ENCODE measurements at regions not wholly inside any gene's neighbourhood (a gene's known extent, or its start where the extent isn't known, plus 50 kb on each side); places are given as distances from the start of the nearest gene placed in this dataset.

GRCh38 chr13:74576420-74576819 lies 442.2 kb upstream of the KLF12 start:
- Histone ChIP-seq H3K79me2 (ENCODE audit: control insufficient read depth, insufficient read depth, low read length) (no peaks in the 10 kb centered on the region), H4K20me1 (replicated peaks; ENCODE audit: control insufficient read depth, insufficient read depth, low read length) (no peaks in the 10 kb centered on the region), H3K4me3 (no peak overlapping the region), H3K4me2 (ENCODE audit: insufficient read depth, low read length) (no peak overlapping the region), H3K27me3 (ENCODE audit: control insufficient read depth in 2 of 2, insufficient read depth in 2 of 2, low read length in 2 of 2) (no peaks in the 10 kb centered on the region), H3K36me3 (ENCODE audit: control insufficient read depth, insufficient read depth, low read length) (no peaks in the 10 kb centered on the region), H3K9me1 (ENCODE audit: control insufficient read depth, insufficient read depth, low read length) (no peaks in the 10 kb centered on the region), H3K9me3 (replicated peaks; ENCODE audit: control insufficient read depth, insufficient read depth, low read depth, low read length) (no peaks in the 10 kb centered on the region), H3K9ac (ENCODE audit: insufficient read depth in 1 of 2, low read depth in 2 of 2, low read length in 2 of 2) (no peak overlapping the region), H3K4me1 (replicated peaks in 1 of 2; ENCODE audit: control insufficient read depth in 2 of 2, insufficient read depth in 2 of 2, low read length in 2 of 2) (no peaks in the 10 kb centered on the region; a peak in 1 of 5 replicates), H2AFZ (ENCODE audit: low read depth, low read length) (no peak overlapping the region), H3K27ac (ENCODE audit: extremely low read depth, low read depth, low read length) (no peak overlapping the region)
- no TSS peak for BruUV-seq (replicated peaks)
- CTCF ChIA-PET (ENCODE audit: low intra/inter-chr PET ratio), result no interaction called here
- WGBS (ENCODE audit: insufficient coverage, low coverage, missing lambda C conversion rate), result 2% methylated on average over 5 of the region's 5 CpGs
- intact Hi-C loops (cut with micrococcal nuclease), result no loop called here
- no peak for FAIRE-seq
- ATAC-seq, result no peak
- in situ Hi-C loops (cut with MboI), result no loop called here
- TF ChIP-seq ZNF444 (CRISPR knock-in tag; IDR thresholded peaks at IDR 0.05) (no peak), ZBTB7A (IDR thresholded peaks at IDR 0.05; ENCODE audit: borderline replicate concordance, control insufficient read depth, low read depth, low read length) (no peak), NFIX (CRISPR knock-in tag; IDR thresholded peaks at IDR 0.05; ENCODE audit: low read depth) (no peak), E2F8 (IDR thresholded peaks at IDR 0.05; ENCODE audit: low read depth, partially characterized antibody) (no peak), ELF2 (CRISPR knock-in tag; IDR thresholded peaks at IDR 0.05) (no peak), STAG1 (CRISPR knock-in tag; IDR thresholded peaks at IDR 0.05; ENCODE audit: borderline replicate concordance) (no peak), NBN (IDR thresholded peaks at IDR 0.05; ENCODE audit: low read depth) (no peak), FOXA3 (CRISPR knock-in tag; conservative IDR thresholded peaks at IDR 0.05 in 1 of 2, IDR thresholded peaks at IDR 0.05 in 1 of 2) (no peak), HNRNPUL1 (IDR thresholded peaks at IDR 0.05; ENCODE audit: low read length) (no peak), PTBP1 (IDR thresholded peaks at IDR 0.05; ENCODE audit: low read depth, low read length) (no peak), ZNF766 (CRISPR knock-in tag; conservative IDR thresholded peaks at IDR 0.05) (no peak), TEAD1 (CRISPR knock-in tag; IDR thresholded peaks at IDR 0.05) (no peak), SP2 (IDR thresholded peaks at IDR 0.05; ENCODE audit: extremely low read depth, low read depth, low read length, poor library complexity, severe bottlenecking) (no peak), MBD2 (IDR thresholded peaks at IDR 0.05; ENCODE audit: borderline replicate concordance, low read depth) (no peak), SAFB (IDR thresholded peaks at IDR 0.05; ENCODE audit: borderline replicate concordance, low read depth, low read length) (no peak), GABPB2 (CRISPR knock-in tag; conservative IDR thresholded peaks at IDR 0.05) (no peak), THRAP3 (IDR thresholded peaks at IDR 0.05; ENCODE audit: borderline replicate concordance) (no peak)
- TF ChIP-seq, protein P1, sequence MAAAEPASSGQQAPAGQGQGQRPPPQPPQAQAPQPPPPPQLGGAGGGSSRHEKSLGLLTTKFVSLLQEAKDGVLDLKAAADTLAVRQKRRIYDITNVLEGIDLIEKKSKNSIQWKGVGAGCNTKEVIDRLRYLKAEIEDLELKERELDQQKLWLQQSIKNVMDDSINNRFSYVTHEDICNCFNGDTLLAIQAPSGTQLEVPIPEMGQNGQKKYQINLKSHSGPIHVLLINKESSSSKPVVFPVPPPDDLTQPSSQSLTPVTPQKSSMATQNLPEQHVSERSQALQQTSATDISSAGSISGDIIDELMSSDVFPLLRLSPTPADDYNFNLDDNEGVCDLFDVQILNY (CRISPR knock-in tag; IDR thresholded peaks at IDR 0.05), result no peak
- DNase-seq (ENCODE audit: extremely low read depth in 1 of 4, low spot score in 3 of 4), result no peak
- POLR2A ChIA-PET, result no interaction called here

Measured in K562 (cell line).